GM21367 (cell line): ENCODE measurements at regions not wholly inside any gene's neighbourhood (a gene's known extent, or its start where the extent isn't known, plus 50 kb on each side); places are given as distances from the start of the nearest gene placed in this dataset.

Experiments
- ATAC-seq: cut with Tn5 transposase; IDR thresholded peaks from one replicate; pipeline ENCODE4 v1.9.1; 2021; ENCODE audit not compliant: unreplicated experiment

GRCh38 chr10:120960725-120961124 lies 109.6 kb downstream of the WDR11 start:
- ATAC-seq = no peak

- no peak for ATAC-seq
Observed at GRCh38 chr10:120961795-120962755, 110.9 kb downstream of the WDR11 start.

GRCh38 chr10:120962756-120963593 lies 111.8 kb downstream of the WDR11 start:
- ATAC-seq = no peak

GRCh38 chr10:120963594-120964220 lies 112.5 kb downstream of the WDR11 start:
- ATAC-seq = no peak

GRCh38 chr10:120966657-120967045 lies 115.5 kb downstream of the WDR11 start:
- no peak for ATAC-seq

- no peak for ATAC-seq
Observed at GRCh38 chr10:120969219-120969645, 118.1 kb downstream of the WDR11 start.

- no peak for ATAC-seq
Observed at GRCh38 chr10:120970595-120971529, 119.7 kb downstream of the WDR11 start.

GRCh38 chr10:120971671-120972070 lies 120.5 kb downstream of the WDR11 start:
- no peak for ATAC-seq

- no peak for ATAC-seq
Observed at GRCh38 chr10:120972259-120972658, 121.1 kb downstream of the WDR11 start.

- no peak for ATAC-seq
Observed at GRCh38 chr10:120975072-120975867, 124.1 kb downstream of the WDR11 start.

GRCh38 chr10:120975868-120976225 lies 124.7 kb downstream of the WDR11 start:
- no peak for ATAC-seq

GRCh38 chr10:120977897-120978296 lies 126.7 kb downstream of the WDR11 start:
- ATAC-seq = no peak

- ATAC-seq = no peak
Observed at GRCh38 chr10:120978589-120979252, 127.6 kb downstream of the WDR11 start.

- ATAC-seq = no peak
Observed at GRCh38 chr10:120979435-120980278, 128.5 kb downstream of the WDR11 start.

- ATAC-seq = no peak
Observed at GRCh38 chr10:120980279-120981255, 129.4 kb downstream of the WDR11 start.

GRCh38 chr10:120981601-120982391 lies 130.6 kb downstream of the WDR11 start:
- ATAC-seq = no peak
